SK-N-SH treated with all-trans-retinoic acid at 6 μM for 48 hours (cell line): ENCODE measurements at regions not wholly inside any gene's neighbourhood (a gene's known extent, or its start where the extent isn't known, plus 50 kb on each side); places are given as distances from the start of the nearest gene placed in this dataset.

Source experiments
- BACH2 ChIP-seq: fragments of 250-450 bp; sonication (Bioruptor Pico); IDR thresholded peaks from 2 replicates; pipeline ENCODE4 v1.9.0; 2021; ENCODE audit warnings: mild to moderate bottlenecking, borderline replicate concordance
- GLIS3 ChIP-seq: fragments of 250-450 bp; sonication (Bioruptor Pico); IDR thresholded peaks from 2 replicates; pipeline ENCODE4 v1.5.0; 2020; ENCODE audit warnings: mild to moderate bottlenecking, moderate library complexity
- ZFP3 ChIP-seq: fragments of 250-450 bp; sonication (Bioruptor Pico); IDR thresholded peaks from 2 replicates; pipeline ENCODE4 v1.5.0; 2020; ENCODE audit warnings: mild to moderate bottlenecking, moderate library complexity
- ZFP30 ChIP-seq: fragments of 450-650 bp; formaldehyde crosslinking; IDR thresholded peaks from 2 replicates; pipeline ENCODE4 v1.5.0; 2022; ENCODE audit warnings: mild to moderate bottlenecking, moderate library complexity

GRCh38 chr6:1486387-1486786 is 97.0 kb downstream of the FOXF2 start:
- no peak for TF ChIP-seq ZFP30 (CRISPR knock-in tag)
- no peak for TF ChIP-seq GLIS3 (CRISPR knock-in tag)
- no peak for TF ChIP-seq ZFP3 (CRISPR knock-in tag)
- TF ChIP-seq BACH2 (CRISPR knock-in tag) = no peak
